ENCODE measurements at regions not wholly inside any gene's neighbourhood (a gene's known extent, or its start where the extent isn't known, plus 50 kb on each side); places are given as distances from the start of the nearest gene placed in this dataset.

- Mint-ChIP-seq H3K4me1 (peaks cover 9% of the 10 kb centered on the region), H3K36me3 (peaks cover 11% of the 10 kb centered on the region), H3K4me3 (no peak overlapping the region), H3K9me3 (peaks cover 11% of the 10 kb centered on the region), H3K27ac (no peak overlapping the region), H3K27me3 (ENCODE audit: low read depth) (no peaks in the 10 kb centered on the region)
- ATAC-seq (peak; percentile 73; the same call in 1 of the 2 replicates), DNase-seq (ENCODE audit: low spot score) (no peak)
- ChIA-PET POLR2A (no interaction called here), CTCF (no interaction called here)
- TF ChIP-seq USF2 (CRISPR knock-in tag; IDR thresholded peaks at IDR 0.05) (peak; percentile 80), MAX (CRISPR knock-in tag; IDR thresholded peaks at IDR 0.05) (no peak), ATF3 (CRISPR knock-in tag; conservative IDR thresholded peaks at IDR 0.05) (no peak), USF1 (CRISPR knock-in tag; IDR thresholded peaks at IDR 0.05) (peak; percentile 66)
Observed at GRCh38 chr15:81744364-81744763, 301.5 kb downstream of the MEX3B start.

GRCh38 chr15:81740416-81740815 is 305.4 kb downstream of the MEX3B start:
- peaks cover 4% of the 10 kb centered on the region for H3K4me1 Mint-ChIP-seq
- H3K4me3 Mint-ChIP-seq: no peak overlapping the region
- ChIA-PET POLR2A (no interaction called here), CTCF (no interaction called here)
- H3K27ac Mint-ChIP-seq: no peak overlapping the region
- no peaks in the 10 kb centered on the region for H3K27me3 Mint-ChIP-seq (ENCODE audit: low read depth)
- peaks cover 24% of the 10 kb centered on the region for H3K36me3 Mint-ChIP-seq
- no peak for DNase-seq (ENCODE audit: low spot score)
- peaks cover 25% of the 10 kb centered on the region for H3K9me3 Mint-ChIP-seq
- no peak for ATAC-seq
- no peak for TF ChIP-seq ZNF512 (CRISPR knock-in tag; IDR thresholded peaks at IDR 0.05; ENCODE audit: borderline replicate concordance)
- TF ChIP-seq ZNF532 (CRISPR knock-in tag; IDR thresholded peaks at IDR 0.05; ENCODE audit: borderline replicate concordance): no peak
- no peak for TF ChIP-seq CREB1 (CRISPR knock-in tag; IDR thresholded peaks at IDR 0.05)
- no peak for TF ChIP-seq FOXK1 (CRISPR knock-in tag; IDR thresholded peaks at IDR 0.05)
- TF ChIP-seq ZBTB21 (CRISPR knock-in tag; IDR thresholded peaks at IDR 0.05; ENCODE audit: borderline replicate concordance): no peak
- TF ChIP-seq ELF4 (CRISPR knock-in tag; IDR thresholded peaks at IDR 0.05; ENCODE audit: low read depth): no peak

- Mint-ChIP-seq H3K27ac (no peak overlapping the region), H3K27me3 (ENCODE audit: low read depth) (peaks cover 7% of the 10 kb centered on the region), H3K4me3 (no peak overlapping the region), H3K36me3 (peaks cover 58% of the 10 kb centered on the region), H3K4me1 (peaks cover 10% of the 10 kb centered on the region), H3K9me3 (peaks cover 54% of the 10 kb centered on the region)
- ATAC-seq (no peak), DNase-seq (ENCODE audit: low spot score) (no peak)
- CTCF ChIA-PET: no interaction called here
- POLR2A ChIA-PET: no interaction called here
- TF ChIP-seq ZSCAN18 (CRISPR knock-in tag; IDR thresholded peaks at IDR 0.05): no peak
- no peak for TF ChIP-seq CDX4 (CRISPR knock-in tag; IDR thresholded peaks at IDR 0.05; ENCODE audit: borderline replicate concordance)
- TF ChIP-seq MAX (CRISPR knock-in tag; IDR thresholded peaks at IDR 0.05): no peak
- no peak for TF ChIP-seq ZNF396 (CRISPR knock-in tag; IDR thresholded peaks at IDR 0.05; ENCODE audit: borderline replicate concordance)
- TF ChIP-seq PREB (CRISPR knock-in tag; IDR thresholded peaks at IDR 0.05; ENCODE audit: borderline replicate concordance): no peak
- no peak for TF ChIP-seq GRHL2 (CRISPR knock-in tag; IDR thresholded peaks at IDR 0.05; ENCODE audit: insufficient replicate concordance, severe bottlenecking)
Observed at GRCh38 chr15:81729340-81729739, 316.5 kb downstream of the MEX3B start.
